GM23338 (cell line): ENCODE measurements at regions not wholly inside any gene's neighbourhood (a gene's known extent, or its start where the extent isn't known, plus 50 kb on each side); places are given as distances from the start of the nearest gene placed in this dataset.

Experiments used
- ATAC-seq: fragments of 200-7000 bp; cut with Tn5 transposase; 3 replicates; pipeline ENCODE4 v1.9.1; 2020
- DNase-seq: peaks from one replicate; pipeline ENCODE4 v3.0.0-alpha.2; 2015; ENCODE audit warnings: low spot score
- H2AFZ ChIP-seq: fragments of 200-600 bp; sonication (generic); 2 replicates; pipeline ENCODE4 v1.8.0; 2016; ENCODE audit warnings: antibody characterized with exemption, mild to moderate bottlenecking, moderate library complexity
- H3F3A ChIP-seq: fragments of 200-600 bp; sonication (generic); replicated peaks from 2 replicates; pipeline ENCODE4 v1.8.0; 2017; ENCODE audit warnings: antibody characterized with exemption, mixed run types, low read depth
- H3K27ac ChIP-seq: fragments of 200-600 bp; sonication (generic); 2 replicates; pipeline ENCODE4 v1.6.1; 2016; ENCODE audit warnings: low read depth
- H3K27me3 ChIP-seq: fragments of 200-600 bp; sonication (generic); 2 replicates; pipeline ENCODE4 v1.8.0; 2016; ENCODE audit warnings: mild to moderate bottlenecking, mixed run types, moderate library complexity; ENCODE audit not compliant: insufficient read depth
- H3K36me3 ChIP-seq: fragments of 200-600 bp; sonication (generic); 2 replicates; pipeline ENCODE4 v1.8.0; 2016; ENCODE audit warnings: mild to moderate bottlenecking; ENCODE audit not compliant: insufficient read depth
- H3K4me1 ChIP-seq: fragments of 200-600 bp; sonication (generic); 2 replicates; pipeline ENCODE4 v1.8.0; 2016; ENCODE audit warnings: mild to moderate bottlenecking, moderate library complexity; ENCODE audit not compliant: insufficient read depth
- H3K4me2 ChIP-seq: fragments of 200-600 bp; sonication (generic); 2 replicates; pipeline ENCODE4 v1.7.1; 2017; ENCODE audit warnings: mixed run types
- H3K4me3 ChIP-seq: fragments of 200-600 bp; sonication (generic); 2 replicates; pipeline ENCODE4 v1.6.1; 2016; ENCODE audit warnings: mixed run types
- H3K79me2 ChIP-seq: fragments of 200-600 bp; sonication (generic); replicated peaks from 2 replicates; pipeline ENCODE4 v1.8.0; 2017; ENCODE audit warnings: mild to moderate bottlenecking; ENCODE audit not compliant: insufficient read depth
- H3K9me2 ChIP-seq: fragments of 200-600 bp; sonication (generic); 2 replicates; pipeline ENCODE4 v1.8.0; 2017; ENCODE audit not compliant: insufficient read depth
- H4K20me1 ChIP-seq: fragments of 200-600 bp; sonication (generic); replicated peaks from 2 replicates; pipeline ENCODE4 v1.8.0; 2017; ENCODE audit warnings: mild to moderate bottlenecking; ENCODE audit not compliant: insufficient read depth
- H3K27ac Mint-ChIP-seq: 2 replicates; pipeline ENCODE4 v1.8.0; 2020; ENCODE audit warnings: inconsistent platforms, mild to moderate bottlenecking, moderate library complexity, mixed read lengths
- H3K27me3 Mint-ChIP-seq: 3 replicates; pipeline ENCODE4 v1.8.0; 2022; ENCODE audit warnings: low read depth, mild to moderate bottlenecking, moderate library complexity, mixed read lengths, inconsistent platforms; ENCODE audit not compliant: insufficient read depth, poor library complexity
- H3K36me3 Mint-ChIP-seq: 3 replicates; pipeline ENCODE4 v1.8.0; 2021; ENCODE audit warnings: low read depth, mild to moderate bottlenecking, inconsistent platforms, moderate library complexity, mixed read lengths
- H3K4me1 Mint-ChIP-seq: 3 replicates; pipeline ENCODE4 v1.8.0; 2020; ENCODE audit warnings: mild to moderate bottlenecking, inconsistent platforms, mixed read lengths
- H3K4me3 Mint-ChIP-seq: 3 replicates; pipeline ENCODE4 v1.8.0; 2021; ENCODE audit warnings: moderate library complexity, mild to moderate bottlenecking, inconsistent platforms, mixed read lengths
- H3K9me3 Mint-ChIP-seq: 3 replicates; pipeline ENCODE4 v1.8.0; 2020; ENCODE audit warnings: moderate library complexity, mild to moderate bottlenecking, inconsistent platforms, mixed read lengths
- CREB1 ChIP-seq: fragments of 250-450 bp; sonication (Bioruptor Pico); IDR thresholded peaks from 2 replicates; pipeline ENCODE4 v1.5.0; 2020; ENCODE audit warnings: low read depth, mild to moderate bottlenecking, moderate library complexity
- EZH2 ChIP-seq: fragments of 200-600 bp; sonication (generic); IDR thresholded peaks from one replicate; pipeline ENCODE4 v1.8.0; 2017; ENCODE audit warnings: antibody characterized with exemption, mild to moderate bottlenecking, low read depth; ENCODE audit not compliant: unreplicated experiment
- EZH2phosphoT487 ChIP-seq: fragments of 200-600 bp; sonication (generic); IDR thresholded peaks from one replicate; pipeline ENCODE4 v1.8.1; 2018; ENCODE audit warnings: antibody characterized with exemption; ENCODE audit not compliant: unreplicated experiment
- JUNB ChIP-seq: IDR thresholded peaks from one replicate; pipeline ENCODE4 v1.6.1; 2016; ENCODE audit warnings: antibody characterized with exemption; ENCODE audit not compliant: unreplicated experiment
- POLR2AphosphoS5 ChIP-seq: IDR thresholded peaks from 2 replicates; pipeline ENCODE4 v1.6.1; 2016; ENCODE audit warnings: antibody characterized with exemption, low read depth
- STAT1 ChIP-seq: IDR thresholded peaks from one replicate; pipeline ENCODE4 v1.6.1; 2016; ENCODE audit warnings: antibody characterized with exemption; ENCODE audit not compliant: unreplicated experiment
- ZNF114 ChIP-seq: fragments of 250-450 bp; sonication (Bioruptor Pico); IDR thresholded peaks from 2 replicates; pipeline ENCODE4 v1.5.0; 2020; ENCODE audit warnings: mild to moderate bottlenecking, moderate library complexity
- ZNF331 ChIP-seq: fragments of 250-450 bp; sonication (Bioruptor Pico); IDR thresholded peaks from 2 replicates; pipeline ENCODE4 v1.5.0; 2020; ENCODE audit warnings: low read depth, mild to moderate bottlenecking, moderate library complexity
- TF ChIP-seq, protein P1 (sequence below): fragments of 250-450 bp; sonication (Bioruptor Pico); IDR thresholded peaks from 2 replicates; pipeline ENCODE4 v1.5.0; 2020; ENCODE audit warnings: mild to moderate bottlenecking, moderate library complexity
- TF ChIP-seq, protein P2 (sequence below): IDR thresholded peaks from 2 replicates; pipeline ENCODE4 v1.6.1; 2016; ENCODE audit warnings: antibody characterized with exemption

GRCh38 chr10:9828110-9828509, 1189.6 kb upstream of the CELF2 start (continued):
- TF ChIP-seq, protein P1, sequence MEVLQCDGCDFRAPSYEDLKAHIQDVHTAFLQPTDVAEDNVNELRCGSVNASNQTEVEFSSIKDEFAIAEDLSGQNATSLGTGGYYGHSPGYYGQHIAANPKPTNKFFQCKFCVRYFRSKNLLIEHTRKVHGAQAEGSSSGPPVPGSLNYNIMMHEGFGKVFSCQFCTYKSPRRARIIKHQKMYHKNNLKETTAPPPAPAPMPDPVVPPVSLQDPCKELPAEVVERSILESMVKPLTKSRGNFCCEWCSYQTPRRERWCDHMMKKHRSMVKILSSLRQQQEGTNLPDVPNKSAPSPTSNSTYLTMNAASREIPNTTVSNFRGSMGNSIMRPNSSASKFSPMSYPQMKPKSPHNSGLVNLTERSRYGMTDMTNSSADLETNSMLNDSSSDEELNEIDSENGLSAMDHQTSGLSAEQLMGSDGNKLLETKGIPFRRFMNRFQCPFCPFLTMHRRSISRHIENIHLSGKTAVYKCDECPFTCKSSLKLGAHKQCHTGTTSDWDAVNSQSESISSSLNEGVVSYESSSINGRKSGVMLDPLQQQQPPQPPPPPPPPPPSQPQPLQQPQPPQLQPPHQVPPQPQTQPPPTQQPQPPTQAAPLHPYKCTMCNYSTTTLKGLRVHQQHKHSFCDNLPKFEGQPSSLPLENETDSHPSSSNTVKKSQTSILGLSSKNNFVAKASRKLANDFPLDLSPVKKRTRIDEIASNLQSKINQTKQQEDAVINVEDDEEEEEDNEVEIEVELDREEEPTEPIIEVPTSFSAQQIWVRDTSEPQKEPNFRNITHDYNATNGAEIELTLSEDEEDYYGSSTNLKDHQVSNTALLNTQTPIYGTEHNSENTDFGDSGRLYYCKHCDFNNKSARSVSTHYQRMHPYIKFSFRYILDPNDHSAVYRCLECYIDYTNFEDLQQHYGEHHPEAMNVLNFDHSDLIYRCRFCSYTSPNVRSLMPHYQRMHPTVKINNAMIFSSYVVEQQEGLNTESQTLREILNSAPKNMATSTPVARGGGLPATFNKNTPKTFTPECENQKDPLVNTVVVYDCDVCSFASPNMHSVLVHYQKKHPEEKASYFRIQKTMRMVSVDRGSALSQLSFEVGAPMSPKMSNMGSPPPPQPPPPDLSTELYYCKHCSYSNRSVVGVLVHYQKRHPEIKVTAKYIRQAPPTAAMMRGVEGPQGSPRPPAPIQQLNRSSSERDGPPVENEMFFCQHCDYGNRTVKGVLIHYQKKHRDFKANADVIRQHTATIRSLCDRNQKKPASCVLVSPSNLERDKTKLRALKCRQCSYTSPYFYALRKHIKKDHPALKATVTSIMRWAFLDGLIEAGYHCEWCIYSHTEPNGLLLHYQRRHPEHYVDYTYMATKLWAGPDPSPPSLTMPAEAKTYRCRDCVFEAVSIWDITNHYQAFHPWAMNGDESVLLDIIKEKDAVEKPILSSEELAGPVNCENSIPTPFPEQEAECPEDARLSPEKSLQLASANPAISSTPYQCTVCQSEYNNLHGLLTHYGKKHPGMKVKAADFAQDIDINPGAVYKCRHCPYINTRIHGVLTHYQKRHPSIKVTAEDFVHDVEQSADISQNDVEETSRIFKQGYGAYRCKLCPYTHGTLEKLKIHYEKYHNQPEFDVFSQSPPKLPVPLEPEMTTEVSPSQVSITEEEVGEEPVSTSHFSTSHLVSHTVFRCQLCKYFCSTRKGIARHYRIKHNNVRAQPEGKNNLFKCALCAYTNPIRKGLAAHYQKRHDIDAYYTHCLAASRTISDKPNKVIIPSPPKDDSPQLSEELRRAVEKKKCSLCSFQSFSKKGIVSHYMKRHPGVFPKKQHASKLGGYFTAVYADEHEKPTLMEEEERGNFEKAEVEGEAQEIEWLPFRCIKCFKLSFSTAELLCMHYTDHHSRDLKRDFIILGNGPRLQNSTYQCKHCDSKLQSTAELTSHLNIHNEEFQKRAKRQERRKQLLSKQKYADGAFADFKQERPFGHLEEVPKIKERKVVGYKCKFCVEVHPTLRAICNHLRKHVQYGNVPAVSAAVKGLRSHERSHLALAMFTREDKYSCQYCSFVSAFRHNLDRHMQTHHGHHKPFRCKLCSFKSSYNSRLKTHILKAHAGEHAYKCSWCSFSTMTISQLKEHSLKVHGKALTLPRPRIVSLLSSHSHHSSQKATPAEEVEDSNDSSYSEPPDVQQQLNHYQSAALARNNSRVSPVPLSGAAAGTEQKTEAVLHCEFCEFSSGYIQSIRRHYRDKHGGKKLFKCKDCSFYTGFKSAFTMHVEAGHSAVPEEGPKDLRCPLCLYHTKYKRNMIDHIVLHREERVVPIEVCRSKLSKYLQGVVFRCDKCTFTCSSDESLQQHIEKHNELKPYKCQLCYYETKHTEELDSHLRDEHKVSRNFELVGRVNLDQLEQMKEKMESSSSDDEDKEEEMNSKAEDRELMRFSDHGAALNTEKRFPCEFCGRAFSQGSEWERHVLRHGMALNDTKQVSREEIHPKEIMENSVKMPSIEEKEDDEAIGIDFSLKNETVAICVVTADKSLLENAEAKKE = no peak
- no peak for TF ChIP-seq JUNB
- TF ChIP-seq EZH2phosphoT487 = no peak
- TF ChIP-seq, protein P2, sequence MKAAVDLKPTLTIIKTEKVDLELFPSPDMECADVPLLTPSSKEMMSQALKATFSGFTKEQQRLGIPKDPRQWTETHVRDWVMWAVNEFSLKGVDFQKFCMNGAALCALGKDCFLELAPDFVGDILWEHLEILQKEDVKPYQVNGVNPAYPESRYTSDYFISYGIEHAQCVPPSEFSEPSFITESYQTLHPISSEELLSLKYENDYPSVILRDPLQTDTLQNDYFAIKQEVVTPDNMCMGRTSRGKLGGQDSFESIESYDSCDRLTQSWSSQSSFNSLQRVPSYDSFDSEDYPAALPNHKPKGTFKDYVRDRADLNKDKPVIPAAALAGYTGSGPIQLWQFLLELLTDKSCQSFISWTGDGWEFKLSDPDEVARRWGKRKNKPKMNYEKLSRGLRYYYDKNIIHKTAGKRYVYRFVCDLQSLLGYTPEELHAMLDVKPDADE = no peak
- no peak for TF ChIP-seq POLR2AphosphoS5
- no peak for TF ChIP-seq ZNF331 (CRISPR knock-in tag)
- TF ChIP-seq STAT1 = no peak

GRCh38 chr10:9833942-9834341, 1183.7 kb upstream of the CELF2 start:
- H3K36me3 Mint-ChIP-seq = peaks cover 12% of the 10 kb centered on the region; the same call in 2 of the 3 replicates
- ATAC-seq (peak; percentile 53), DNase-seq (peak; percentile 7)
- H3K27me3 ChIP-seq = no peaks in the 10 kb centered on the region
- H4K20me1 ChIP-seq = no peaks in the 10 kb centered on the region
- peaks cover 10% of the 10 kb centered on the region; the same call in 1 of the 2 replicates for H3K9me2 ChIP-seq
- no peaks in the 10 kb centered on the region for H3K36me3 ChIP-seq
- no peaks in the 10 kb centered on the region for H3K79me2 ChIP-seq
- H3K27me3 Mint-ChIP-seq = no peaks in the 10 kb centered on the region
- H3K4me1 Mint-ChIP-seq = peaks cover 11% of the 10 kb centered on the region
- H3F3A ChIP-seq = no peaks in the 10 kb centered on the region
- no peak overlapping the region for H3K27ac Mint-ChIP-seq
- H3K4me3 ChIP-seq = no peak overlapping the region
- H3K27ac ChIP-seq = no peak overlapping the region
- no peak overlapping the region for H3K4me3 Mint-ChIP-seq
- no peak overlapping the region for H3K4me2 ChIP-seq
- 0 out of 2 replicates have a peak overlapping the region, but pooled peaks have one; percentile 15 for H2AFZ ChIP-seq
- H3K9me3 Mint-ChIP-seq = peaks cover 6% of the 10 kb centered on the region; the same call in 2 of the 3 replicates
- peaks cover 7% of the 10 kb centered on the region; the same call in 1 of the 2 replicates for H3K4me1 ChIP-seq
- TF ChIP-seq JUNB (no peak), EZH2 (no peak), ZNF114 (CRISPR knock-in tag) (no peak), CREB1 (CRISPR knock-in tag) (no peak), STAT1 (no peak)
